Peyer's patch (tissue), 4 donors: ENCODE measurements at regions not wholly inside any gene's neighbourhood (a gene's known extent, or its start where the extent isn't known, plus 50 kb on each side); places are given as distances from the start of the nearest gene placed in this dataset.

Source experiments
- DNase-seq, 3 donors: peaks; one replicate each; pipeline ENCODE4 v3.0.0-alpha.2; 2017 to 2019
- H3K27ac ChIP-seq, 4 donors: fragments of 200-600 bp; sonication (generic); one replicate each; pipeline ENCODE4 v1.5.1; 2016 to 2019
- H3K27me3 ChIP-seq, 2 donors: fragments of 200-600 bp; sonication (generic); one replicate each; pipeline ENCODE4 v1.5.1; 2019
- H3K36me3 ChIP-seq, 3 donors: fragments of 200-600 bp; sonication (generic); one replicate each; pipeline ENCODE4 v1.5.1; 2016 to 2019
- H3K4me1 ChIP-seq, 4 donors: fragments of 200-600 bp; sonication (generic); one replicate each; pipeline ENCODE4 v1.5.1; 2016 to 2019
- H3K4me3 ChIP-seq, 4 donors: fragments of 200-600 bp; sonication (generic); 1 replicate in 3 of 4; 2 replicates in 1 of 4; pipeline ENCODE4 v1.5.1; 2016 to 2019; ENCODE audit warnings: mild to moderate bottlenecking in 1 of 4
- H3K9me3 ChIP-seq, 4 donors: fragments of 200-600 bp; sonication (generic); one replicate each; pipeline ENCODE4 v1.5.1; 2016 to 2019; ENCODE audit warnings: mild to moderate bottlenecking in 1 of 4
- CTCF ChIP-seq, 6 experiments: fragments of 450-650 bp in 4 of 6; fragments of 200-600 bp in 2 of 6; sonication (generic) in 1 of 6; IDR thresholded peaks; one replicate each; pipeline ENCODE4 v1.5.1; 2017 to 2019; ENCODE audit warnings: antibody characterized with exemption in 6 of 6, mild to moderate bottlenecking in 3 of 6, moderate library complexity in 1 of 6
- POLR2A ChIP-seq, 2 donors: fragments of 450-650 bp; IDR thresholded peaks; one replicate each; pipeline ENCODE4 v1.5.1; 2017; ENCODE audit warnings: antibody characterized with exemption in 2 of 2, mild to moderate bottlenecking in 2 of 2, moderate library complexity in 2 of 2

DNA sequence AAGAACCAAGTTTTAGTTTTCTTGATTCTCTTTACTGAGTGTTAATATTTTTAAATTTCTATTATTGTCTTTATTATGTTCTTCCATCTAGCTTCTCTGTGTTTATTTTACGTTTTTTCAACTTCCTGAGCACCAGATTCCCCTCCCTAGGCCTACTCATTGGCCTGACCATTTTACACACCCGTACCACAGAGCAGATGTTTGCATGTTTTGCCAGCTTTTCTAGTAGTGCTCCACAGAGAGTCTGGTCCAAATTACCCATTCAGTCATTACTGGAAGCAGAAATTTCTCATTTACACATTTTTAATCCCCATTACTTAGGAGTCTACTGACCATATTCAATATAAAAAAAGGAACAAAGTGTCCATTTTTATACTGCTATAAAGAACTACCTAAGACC, 66.9 kb downstream of the ING1 start:
- no peak overlapping the region for H3K4me3 ChIP-seq
- no peak for DNase-seq
- H3K27ac ChIP-seq, result no peak overlapping the region
- no peaks in the 10 kb centered on the region for H3K9me3 ChIP-seq
- H3K4me1 ChIP-seq, result no peaks in the 10 kb centered on the region
- no peak for TF ChIP-seq POLR2A (IDR thresholded peaks at IDR 0.05)
- H3K36me3 ChIP-seq, result no peaks in the 10 kb centered on the region
- H3K27me3 ChIP-seq, result no peaks in the 10 kb centered on the region

DNA sequence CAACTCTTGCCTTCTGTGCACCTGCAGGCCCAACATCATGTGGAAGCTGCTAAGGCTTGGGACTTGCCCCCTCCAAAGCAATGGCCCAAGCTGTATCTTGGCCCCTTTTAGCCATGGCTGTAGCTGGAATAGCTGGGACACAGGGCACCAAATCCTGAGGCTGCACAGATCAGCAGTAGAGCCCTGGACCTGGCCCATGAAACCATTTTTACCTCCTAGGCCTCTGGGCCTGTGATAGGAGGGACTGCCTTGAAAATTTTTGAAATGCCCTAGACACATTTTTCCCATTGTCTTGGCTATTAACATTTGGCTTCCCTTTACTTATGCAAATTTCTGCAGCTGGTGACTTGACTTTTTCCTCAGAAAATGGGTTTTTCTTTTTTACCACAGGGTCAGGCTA, 68.7 kb downstream of the ING1 start:
- no peak for DNase-seq
- TF ChIP-seq CTCF (IDR thresholded peaks at IDR 0.05) (no peak), POLR2A (IDR thresholded peaks at IDR 0.05) (no peak)
- Histone ChIP-seq H3K27me3 (no peaks in the 10 kb centered on the region), H3K4me1 (no peaks in the 10 kb centered on the region), H3K27ac (no peak overlapping the region), H3K4me3 (no peak overlapping the region), H3K36me3 (no peaks in the 10 kb centered on the region), H3K9me3 (no peaks in the 10 kb centered on the region)

DNA sequence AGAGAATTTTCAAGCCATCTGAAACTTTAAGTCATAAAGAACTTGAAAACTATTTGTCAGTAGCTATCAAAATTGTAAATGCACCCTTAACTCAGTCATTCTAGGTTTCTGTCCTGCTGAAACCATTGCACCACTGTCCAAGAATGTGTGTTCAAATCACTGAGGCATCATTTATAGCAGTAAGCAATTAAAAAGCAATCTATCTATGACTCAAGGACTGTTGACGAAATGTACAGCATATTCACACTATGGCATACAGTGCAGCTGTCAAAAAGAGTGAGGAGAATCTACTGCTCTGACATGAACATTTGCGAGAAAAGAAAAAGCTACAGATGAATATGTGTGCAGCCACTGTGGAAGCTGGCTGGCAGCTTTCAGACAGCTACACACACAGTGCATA, 71.2 kb downstream of the ING1 start:
- DNase-seq, result no peak
- Histone ChIP-seq H3K27ac (no peak overlapping the region), H3K27me3 (no peaks in the 10 kb centered on the region), H3K9me3 (no peaks in the 10 kb centered on the region), H3K36me3 (no peaks in the 10 kb centered on the region), H3K4me1 (no peaks in the 10 kb centered on the region), H3K4me3 (no peak overlapping the region)
- no peak for TF ChIP-seq POLR2A (IDR thresholded peaks at IDR 0.05)
- no peak for TF ChIP-seq CTCF (IDR thresholded peaks at IDR 0.05)

DNA sequence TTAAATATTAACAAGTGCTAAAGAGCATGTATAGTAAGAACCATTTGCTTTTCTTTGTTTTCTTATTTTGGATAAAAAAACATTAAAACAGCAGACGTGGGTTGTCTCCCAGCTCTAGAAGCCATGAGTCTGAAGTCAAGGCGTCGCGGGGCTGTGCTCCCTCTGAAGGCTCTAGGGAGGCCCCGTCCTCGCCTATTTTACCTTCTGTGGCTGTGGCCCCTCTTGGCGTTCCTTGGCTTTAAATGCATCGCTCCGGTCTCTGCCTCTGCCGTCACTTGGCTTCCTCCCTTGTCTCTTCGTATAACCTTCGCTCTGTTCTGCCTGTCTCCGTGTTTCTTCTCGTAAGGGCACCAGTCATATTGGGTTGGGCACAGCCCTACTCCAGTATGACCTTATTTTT, 75.3 kb downstream of the ING1 start:
- no peak overlapping the region for H3K4me3 ChIP-seq

GRCh38 chr13:110789871-110790270, 76.4 kb downstream of the ING1 start:
- Histone ChIP-seq H3K27me3 (no peaks in the 10 kb centered on the region), H3K4me3 (no peak overlapping the region), H3K9me3 (peaks cover 0 to 13% (median 5%) of the 10 kb centered on the region in 4 donors), H3K4me1 (no peaks in the 10 kb centered on the region), H3K36me3 (no peaks in the 10 kb centered on the region), H3K27ac (no peak overlapping the region)
- TF ChIP-seq CTCF (IDR thresholded peaks at IDR 0.05) (no peak), POLR2A (IDR thresholded peaks at IDR 0.05) (no peak)
- no peak for DNase-seq

More for the DNA sequence above, 75.3 kb downstream of the ING1 start:
- no peak for TF ChIP-seq CTCF (IDR thresholded peaks at IDR 0.05)
- TF ChIP-seq POLR2A (IDR thresholded peaks at IDR 0.05), result no peak
- peaks cover 0 to 10% (median 5%) of the 10 kb centered on the region in 4 donors for H3K9me3 ChIP-seq
- no peaks in the 10 kb centered on the region for H3K27me3 ChIP-seq
- H3K4me1 ChIP-seq, result no peaks in the 10 kb centered on the region
- DNase-seq, result no peak
- no peak overlapping the region for H3K27ac ChIP-seq
- H3K36me3 ChIP-seq, result no peaks in the 10 kb centered on the region

DNA sequence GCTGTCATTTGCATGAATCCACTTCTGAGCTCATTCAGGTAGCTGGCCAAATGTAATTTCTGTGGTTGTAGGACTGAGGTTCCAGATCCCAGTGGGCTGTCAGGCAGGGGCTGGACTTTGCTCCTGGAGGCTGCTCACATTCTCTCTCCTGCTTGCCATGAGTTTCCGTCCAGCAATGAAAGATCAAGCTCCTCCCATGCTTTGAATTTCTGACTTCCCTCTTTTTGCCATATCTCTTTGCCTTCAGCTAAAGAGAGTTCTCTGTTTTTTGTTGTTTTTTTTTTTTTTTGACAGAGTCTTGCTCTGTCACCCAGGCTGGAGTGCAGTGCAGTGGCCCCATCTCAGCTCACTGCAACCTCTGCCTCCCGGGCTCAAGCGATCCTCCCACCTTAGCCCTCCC, 76.9 kb downstream of the ING1 start:
- H3K27me3 ChIP-seq, result no peaks in the 10 kb centered on the region
- no peak for TF ChIP-seq CTCF (IDR thresholded peaks at IDR 0.05)
- no peak for TF ChIP-seq POLR2A (IDR thresholded peaks at IDR 0.05)
- H3K4me1 ChIP-seq, result no peaks in the 10 kb centered on the region
- no peak overlapping the region for H3K4me3 ChIP-seq
- no peaks in the 10 kb centered on the region for H3K36me3 ChIP-seq
- DNase-seq, result no peak
- no peak overlapping the region for H3K27ac ChIP-seq
- H3K9me3 ChIP-seq, result peaks cover 0 to 13% (median 5%) of the 10 kb centered on the region in 4 donors
